Sigmoid colon (tissue), 4 donors: ENCODE measurements at regions not wholly inside any gene's neighbourhood (a gene's known extent, or its start where the extent isn't known, plus 50 kb on each side); places are given as distances from the start of the nearest gene placed in this dataset.

ENCODE experiments used
- POLR2A ChIP-seq, 2 donors: fragments of 450-650 bp; IDR thresholded peaks; one replicate each; pipeline ENCODE4 v1.6.1; 2016; ENCODE audit warnings: antibody characterized with exemption in 2 of 2, mild to moderate bottlenecking in 2 of 2, moderate library complexity in 2 of 2
- POLR2AphosphoS5 ChIP-seq, 4 donors: sonication (generic); formaldehyde crosslinking; IDR thresholded peaks; one replicate each; pipeline ENCODE4 v1.6.1; 2017; ENCODE audit warnings: antibody characterized with exemption in 4 of 4
- TF ChIP-seq, protein P1 (sequence below), 4 experiments: fragments of 450-650 bp in 3 of 4; fragments of 200-600 bp in 1 of 4; IDR thresholded peaks; one replicate each; pipeline ENCODE4 v1.5.1; 2016 to 2019; ENCODE audit warnings: antibody characterized with exemption in 4 of 4, mild to moderate bottlenecking in 3 of 4, moderate library complexity in 2 of 4

DNA sequence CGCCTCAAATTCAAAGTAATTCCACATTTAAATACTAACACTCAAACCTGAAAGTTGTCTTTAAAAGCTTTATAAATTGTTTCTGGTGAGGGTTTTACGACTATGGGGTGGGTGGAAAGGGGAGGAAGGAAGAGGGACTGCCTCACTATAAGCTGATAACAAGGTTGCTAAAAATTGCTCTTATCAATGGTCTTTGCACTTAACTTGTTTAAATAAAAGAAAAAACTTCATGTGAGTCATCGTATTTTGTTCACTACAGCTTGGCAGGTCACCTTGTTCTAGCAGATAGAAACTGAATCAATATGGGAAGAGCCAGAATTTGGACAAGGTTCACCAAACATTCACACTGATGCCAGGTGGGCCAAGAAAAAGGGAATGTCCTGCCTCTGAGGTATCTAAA lies 129.2 kb downstream of the TES start:
- TF ChIP-seq POLR2A (IDR thresholded peaks at IDR 0.05) (no peak), POLR2AphosphoS5 (IDR thresholded peaks at IDR 0.05) (no peak)
- TF ChIP-seq, protein P1, sequence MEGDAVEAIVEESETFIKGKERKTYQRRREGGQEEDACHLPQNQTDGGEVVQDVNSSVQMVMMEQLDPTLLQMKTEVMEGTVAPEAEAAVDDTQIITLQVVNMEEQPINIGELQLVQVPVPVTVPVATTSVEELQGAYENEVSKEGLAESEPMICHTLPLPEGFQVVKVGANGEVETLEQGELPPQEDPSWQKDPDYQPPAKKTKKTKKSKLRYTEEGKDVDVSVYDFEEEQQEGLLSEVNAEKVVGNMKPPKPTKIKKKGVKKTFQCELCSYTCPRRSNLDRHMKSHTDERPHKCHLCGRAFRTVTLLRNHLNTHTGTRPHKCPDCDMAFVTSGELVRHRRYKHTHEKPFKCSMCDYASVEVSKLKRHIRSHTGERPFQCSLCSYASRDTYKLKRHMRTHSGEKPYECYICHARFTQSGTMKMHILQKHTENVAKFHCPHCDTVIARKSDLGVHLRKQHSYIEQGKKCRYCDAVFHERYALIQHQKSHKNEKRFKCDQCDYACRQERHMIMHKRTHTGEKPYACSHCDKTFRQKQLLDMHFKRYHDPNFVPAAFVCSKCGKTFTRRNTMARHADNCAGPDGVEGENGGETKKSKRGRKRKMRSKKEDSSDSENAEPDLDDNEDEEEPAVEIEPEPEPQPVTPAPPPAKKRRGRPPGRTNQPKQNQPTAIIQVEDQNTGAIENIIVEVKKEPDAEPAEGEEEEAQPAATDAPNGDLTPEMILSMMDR (IDR thresholded peaks at IDR 0.05): no peak
